ENCODE measurements at regions not wholly inside any gene's neighbourhood (a gene's known extent, or its start where the extent isn't known, plus 50 kb on each side); places are given as distances from the start of the nearest gene placed in this dataset. TPM values are rescaled to one million over a fixed set of nuclear protein-coding genes. Genes with fewer than 3 reads are reported as not detected.

GRCh38 chr7:13834328-13834761 is 155.1 kb downstream of the ETV1 start:
- no peak overlapping the region for H3K4me2 ChIP-seq (ENCODE audit: low read length)
- H3K36me3 ChIP-seq (ENCODE audit: insufficient read depth, low read length) = no peaks in the 10 kb centered on the region
- no peak overlapping the region for H3K9ac ChIP-seq (ENCODE audit: low read depth, low read length)
- H3K9me3 ChIP-seq (replicated peaks; ENCODE audit: low read length) = no peaks in the 10 kb centered on the region
- no peak overlapping the region for H3K4me3 ChIP-seq (ENCODE audit: low read length)
- no peaks in the 10 kb centered on the region for H3K27me3 ChIP-seq (ENCODE audit: control insufficient read depth, insufficient read depth, low read length)
- peaks cover 28% of the 10 kb centered on the region for H3K4me1 ChIP-seq (ENCODE audit: control insufficient read depth, insufficient read depth, low read length)

GRCh38 chr7:13835442-13835841 is 154.0 kb downstream of the ETV1 start:
- Histone ChIP-seq H3K27me3 (ENCODE audit: control insufficient read depth, insufficient read depth, low read length) (no peaks in the 10 kb centered on the region), H3K4me2 (ENCODE audit: low read length) (no peak overlapping the region), H3K9ac (ENCODE audit: low read depth, low read length) (no peak overlapping the region)

GRCh38 chr7:13839063-13839462 is 150.4 kb downstream of the ETV1 start:
- Histone ChIP-seq H3K27me3 (ENCODE audit: control insufficient read depth, insufficient read depth, low read length) (no peaks in the 10 kb centered on the region), H3K4me3 (ENCODE audit: low read length) (no peak overlapping the region)

More at GRCh38 chr7:13835442-13835841, 154.0 kb downstream of the ETV1 start:
- Histone ChIP-seq H3K9me3 (replicated peaks; ENCODE audit: low read length) (no peaks in the 10 kb centered on the region), H3K4me1 (ENCODE audit: control insufficient read depth, insufficient read depth, low read length) (peaks cover 18% of the 10 kb centered on the region), H3K36me3 (ENCODE audit: insufficient read depth, low read length) (no peaks in the 10 kb centered on the region), H3K4me3 (ENCODE audit: low read length) (no peak overlapping the region)

More at GRCh38 chr7:13839063-13839462, 150.4 kb downstream of the ETV1 start:
- H3K36me3 ChIP-seq (ENCODE audit: insufficient read depth, low read length) = no peaks in the 10 kb centered on the region
- peaks cover 3% of the 10 kb centered on the region for H3K4me1 ChIP-seq (ENCODE audit: control insufficient read depth, insufficient read depth, low read length)
- H3K9ac ChIP-seq (ENCODE audit: low read depth, low read length) = no peak overlapping the region
- no peak overlapping the region for H3K4me2 ChIP-seq (ENCODE audit: low read length)
- H3K9me3 ChIP-seq (replicated peaks; ENCODE audit: low read length) = no peaks in the 10 kb centered on the region

Small RNA genes lying in the stretch of these regions (small RNA-seq; reads per million reads assigned to genes)
- not detected for gene RN7SKP228
